ENCODE measurements at regions not wholly inside any gene's neighbourhood (a gene's known extent, or its start where the extent isn't known, plus 50 kb on each side); places are given as distances from the start of the nearest gene placed in this dataset.

DNA sequence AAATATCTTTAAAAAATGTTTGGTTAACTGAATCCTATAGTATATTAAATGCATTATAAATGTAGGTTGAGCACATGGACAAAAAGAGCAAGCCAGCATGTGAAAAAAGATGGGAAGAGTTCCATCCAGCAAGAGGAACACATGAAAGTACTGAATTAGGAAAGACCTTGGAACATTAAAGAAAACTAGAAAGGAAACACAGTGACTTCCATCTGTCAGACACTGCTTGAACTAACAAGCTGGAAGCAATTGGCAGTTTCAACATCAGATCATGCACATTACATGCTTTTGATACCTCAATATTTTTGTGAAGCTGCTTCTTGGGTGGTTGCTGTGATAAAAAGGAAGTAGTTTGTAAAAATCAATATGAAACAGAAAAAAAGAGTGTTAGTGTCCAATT is 626.8 kb upstream of the GNPDA2 start:
- no TSS peak for BruUV-seq (replicated peaks)
- FAIRE-seq = no peak
- Histone ChIP-seq H3K4me3 (replicated peaks in 1 of 3; ENCODE audit: insufficient read depth in 1 of 3, low read depth in 2 of 3, low read length in 3 of 3) (no peak overlapping the region), H3K27ac (ENCODE audit: extremely low read length, insufficient read depth, low read length) (no peak overlapping the region), H3K79me2 (ENCODE audit: insufficient read depth, low read length) (no peaks in the 10 kb centered on the region), H4K20me1 (ENCODE audit: insufficient read depth, low read length) (no peaks in the 10 kb centered on the region), H2AFZ (ENCODE audit: low read length) (no peak overlapping the region), H3K4me1 (ENCODE audit: insufficient read depth, low read length) (no peaks in the 10 kb centered on the region), H3K27me3 (ENCODE audit: control insufficient read depth in 1 of 2, insufficient read depth in 2 of 2, low read length in 2 of 2) (no peaks in the 10 kb centered on the region), H3K36me3 (replicated peaks in 1 of 2; ENCODE audit: control insufficient read depth in 1 of 2, insufficient read depth in 2 of 2, low read length in 2 of 2) (no peaks in the 10 kb centered on the region), H3K4me2 (ENCODE audit: low read depth, low read length) (no peak overlapping the region), H3K9ac (ENCODE audit: insufficient read depth, low read depth, low read length) (no peak overlapping the region), H3K9me3 (ENCODE audit: low read length) (peaks cover 11% of the 10 kb centered on the region)
- intact Hi-C loops (cut with micrococcal nuclease; ENCODE audit: unreplicated experiment) (no loop called here), in situ Hi-C loops (cut with HindIII; ENCODE audit: extremely low pct_ligation_motif_present, low pct_unique_long_range_greater_than_20kb) (no loop called here)
- ChIA-PET POLR2A (no interaction called here), CTCF (ENCODE audit: low intra/inter-chr PET ratio, low total read pairs) (no interaction called here)
- DNase-seq (ENCODE audit: low spot score) = no peak
- TF ChIP-seq SYNCRIP (IDR thresholded peaks at IDR 0.05; ENCODE audit: insufficient read depth, low read depth, low read length) (no peak), TCF7 (IDR thresholded peaks at IDR 0.05; ENCODE audit: low read depth) (no peak), GATA4 (IDR thresholded peaks at IDR 0.05; ENCODE audit: borderline replicate concordance, low read depth) (no peak), SETDB1 (CRISPR knock-in tag; IDR thresholded peaks at IDR 0.05; ENCODE audit: borderline replicate concordance) (no peak), ZNF709 (CRISPR knock-in tag; IDR thresholded peaks at IDR 0.05) (no peak), MATR3 (CRISPR knock-in tag; IDR thresholded peaks at IDR 0.05) (no peak), RXRA (CRISPR knock-in tag; IDR thresholded peaks at IDR 0.05) (no peak), REPIN1 (CRISPR knock-in tag; IDR thresholded peaks at IDR 0.05; ENCODE audit: borderline replicate concordance, low read depth) (no peak), ELF3 (CRISPR knock-in tag; IDR thresholded peaks at IDR 0.05) (no peak)
- TF ChIP-seq, protein P1, sequence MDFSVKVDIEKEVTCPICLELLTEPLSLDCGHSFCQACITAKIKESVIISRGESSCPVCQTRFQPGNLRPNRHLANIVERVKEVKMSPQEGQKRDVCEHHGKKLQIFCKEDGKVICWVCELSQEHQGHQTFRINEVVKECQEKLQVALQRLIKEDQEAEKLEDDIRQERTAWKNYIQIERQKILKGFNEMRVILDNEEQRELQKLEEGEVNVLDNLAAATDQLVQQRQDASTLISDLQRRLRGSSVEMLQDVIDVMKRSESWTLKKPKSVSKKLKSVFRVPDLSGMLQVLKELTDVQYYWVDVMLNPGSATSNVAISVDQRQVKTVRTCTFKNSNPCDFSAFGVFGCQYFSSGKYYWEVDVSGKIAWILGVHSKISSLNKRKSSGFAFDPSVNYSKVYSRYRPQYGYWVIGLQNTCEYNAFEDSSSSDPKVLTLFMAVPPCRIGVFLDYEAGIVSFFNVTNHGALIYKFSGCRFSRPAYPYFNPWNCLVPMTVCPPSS (IDR thresholded peaks at IDR 0.05) = no peak
- TF ChIP-seq, protein P2, sequence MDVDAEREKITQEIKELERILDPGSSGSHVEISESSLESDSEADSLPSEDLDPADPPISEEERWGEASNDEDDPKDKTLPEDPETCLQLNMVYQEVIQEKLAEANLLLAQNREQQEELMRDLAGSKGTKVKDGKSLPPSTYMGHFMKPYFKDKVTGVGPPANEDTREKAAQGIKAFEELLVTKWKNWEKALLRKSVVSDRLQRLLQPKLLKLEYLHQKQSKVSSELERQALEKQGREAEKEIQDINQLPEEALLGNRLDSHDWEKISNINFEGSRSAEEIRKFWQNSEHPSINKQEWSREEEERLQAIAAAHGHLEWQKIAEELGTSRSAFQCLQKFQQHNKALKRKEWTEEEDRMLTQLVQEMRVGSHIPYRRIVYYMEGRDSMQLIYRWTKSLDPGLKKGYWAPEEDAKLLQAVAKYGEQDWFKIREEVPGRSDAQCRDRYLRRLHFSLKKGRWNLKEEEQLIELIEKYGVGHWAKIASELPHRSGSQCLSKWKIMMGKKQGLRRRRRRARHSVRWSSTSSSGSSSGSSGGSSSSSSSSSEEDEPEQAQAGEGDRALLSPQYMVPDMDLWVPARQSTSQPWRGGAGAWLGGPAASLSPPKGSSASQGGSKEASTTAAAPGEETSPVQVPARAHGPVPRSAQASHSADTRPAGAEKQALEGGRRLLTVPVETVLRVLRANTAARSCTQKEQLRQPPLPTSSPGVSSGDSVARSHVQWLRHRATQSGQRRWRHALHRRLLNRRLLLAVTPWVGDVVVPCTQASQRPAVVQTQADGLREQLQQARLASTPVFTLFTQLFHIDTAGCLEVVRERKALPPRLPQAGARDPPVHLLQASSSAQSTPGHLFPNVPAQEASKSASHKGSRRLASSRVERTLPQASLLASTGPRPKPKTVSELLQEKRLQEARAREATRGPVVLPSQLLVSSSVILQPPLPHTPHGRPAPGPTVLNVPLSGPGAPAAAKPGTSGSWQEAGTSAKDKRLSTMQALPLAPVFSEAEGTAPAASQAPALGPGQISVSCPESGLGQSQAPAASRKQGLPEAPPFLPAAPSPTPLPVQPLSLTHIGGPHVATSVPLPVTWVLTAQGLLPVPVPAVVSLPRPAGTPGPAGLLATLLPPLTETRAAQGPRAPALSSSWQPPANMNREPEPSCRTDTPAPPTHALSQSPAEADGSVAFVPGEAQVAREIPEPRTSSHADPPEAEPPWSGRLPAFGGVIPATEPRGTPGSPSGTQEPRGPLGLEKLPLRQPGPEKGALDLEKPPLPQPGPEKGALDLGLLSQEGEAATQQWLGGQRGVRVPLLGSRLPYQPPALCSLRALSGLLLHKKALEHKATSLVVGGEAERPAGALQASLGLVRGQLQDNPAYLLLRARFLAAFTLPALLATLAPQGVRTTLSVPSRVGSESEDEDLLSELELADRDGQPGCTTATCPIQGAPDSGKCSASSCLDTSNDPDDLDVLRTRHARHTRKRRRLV (CRISPR knock-in tag; IDR thresholded peaks at IDR 0.05) = no peak
- ATAC-seq = no peak

Measured in HepG2 (cell line).